ENCODE measurements at regions not wholly inside any gene's neighbourhood (a gene's known extent, or its start where the extent isn't known, plus 50 kb on each side); places are given as distances from the start of the nearest gene placed in this dataset.

DNA sequence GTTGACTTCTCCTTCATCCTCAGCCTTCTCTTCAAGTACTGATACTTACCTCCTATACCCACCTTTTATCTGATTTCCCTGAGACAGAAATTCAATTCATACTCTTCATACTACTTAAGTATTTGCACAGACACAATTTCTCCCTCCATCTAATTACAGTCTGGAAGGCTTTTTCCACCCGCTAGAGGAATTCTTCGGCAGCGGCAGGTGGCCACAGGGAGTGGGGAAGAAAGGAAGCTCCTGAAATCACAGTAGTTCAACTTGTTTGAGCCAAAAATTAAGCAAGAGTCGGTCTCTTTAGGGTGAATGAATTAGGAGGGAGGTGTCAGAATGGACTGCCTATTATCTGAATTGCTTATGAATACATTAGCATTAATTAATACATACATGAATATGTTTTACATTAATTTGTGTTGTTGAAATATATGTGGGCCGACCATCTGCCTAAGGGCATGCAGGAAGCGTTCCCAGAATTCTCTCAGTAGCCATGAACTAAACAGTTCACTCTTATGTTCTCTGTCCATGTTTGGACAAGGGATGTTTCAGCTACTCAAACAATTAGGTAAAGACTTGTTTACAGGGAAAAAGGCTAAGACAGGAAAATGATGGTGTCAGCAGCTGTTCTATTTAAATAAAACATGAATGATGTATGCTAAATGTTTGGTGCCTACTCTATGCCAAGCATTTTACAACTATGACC lies 101.4 kb upstream of the SMARCA2 start:
- Histone ChIP-seq H3K36me3 (ENCODE audit: insufficient read depth, low read length) (no peaks in the 10 kb centered on the region), H3K79me2 (ENCODE audit: insufficient read depth, low read length) (no peaks in the 10 kb centered on the region), H3K4me2 (ENCODE audit: insufficient read depth, low read length) (no peak overlapping the region), H3K9ac (ENCODE audit: low read depth, low read length) (no peak overlapping the region), H3K27me3 (ENCODE audit: insufficient read depth, low read length, poor library complexity) (no peaks in the 10 kb centered on the region), H3K27ac (ENCODE audit: low read length) (no peak overlapping the region), H3K4me3 (ENCODE audit: low read depth in 1 of 2, low read length in 2 of 2) (no peak overlapping the region), H4K20me1 (ENCODE audit: insufficient read depth, low read length) (no peaks in the 10 kb centered on the region), H2AFZ (ENCODE audit: low read depth, low read length) (no peak overlapping the region), H3K9me3 (ENCODE audit: insufficient read depth, low read length, severe bottlenecking) (no peaks in the 10 kb centered on the region), H3K4me1 (ENCODE audit: insufficient read depth, low read length) (no peaks in the 10 kb centered on the region)
- no peak for TF ChIP-seq EZH2 (IDR thresholded peaks at IDR 0.05; ENCODE audit: borderline replicate concordance, low read depth, low read length, severe bottlenecking)
- TF ChIP-seq, protein P1, sequence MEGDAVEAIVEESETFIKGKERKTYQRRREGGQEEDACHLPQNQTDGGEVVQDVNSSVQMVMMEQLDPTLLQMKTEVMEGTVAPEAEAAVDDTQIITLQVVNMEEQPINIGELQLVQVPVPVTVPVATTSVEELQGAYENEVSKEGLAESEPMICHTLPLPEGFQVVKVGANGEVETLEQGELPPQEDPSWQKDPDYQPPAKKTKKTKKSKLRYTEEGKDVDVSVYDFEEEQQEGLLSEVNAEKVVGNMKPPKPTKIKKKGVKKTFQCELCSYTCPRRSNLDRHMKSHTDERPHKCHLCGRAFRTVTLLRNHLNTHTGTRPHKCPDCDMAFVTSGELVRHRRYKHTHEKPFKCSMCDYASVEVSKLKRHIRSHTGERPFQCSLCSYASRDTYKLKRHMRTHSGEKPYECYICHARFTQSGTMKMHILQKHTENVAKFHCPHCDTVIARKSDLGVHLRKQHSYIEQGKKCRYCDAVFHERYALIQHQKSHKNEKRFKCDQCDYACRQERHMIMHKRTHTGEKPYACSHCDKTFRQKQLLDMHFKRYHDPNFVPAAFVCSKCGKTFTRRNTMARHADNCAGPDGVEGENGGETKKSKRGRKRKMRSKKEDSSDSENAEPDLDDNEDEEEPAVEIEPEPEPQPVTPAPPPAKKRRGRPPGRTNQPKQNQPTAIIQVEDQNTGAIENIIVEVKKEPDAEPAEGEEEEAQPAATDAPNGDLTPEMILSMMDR (IDR thresholded peaks at IDR 0.05; ENCODE audit: borderline replicate concordance, extremely low read depth, low read length, poor library complexity, severe bottlenecking), result no peak
- ATAC-seq (ENCODE audit: insufficient read depth, low read depth), result no peak
- DNase-seq, result no peak

DNA sequence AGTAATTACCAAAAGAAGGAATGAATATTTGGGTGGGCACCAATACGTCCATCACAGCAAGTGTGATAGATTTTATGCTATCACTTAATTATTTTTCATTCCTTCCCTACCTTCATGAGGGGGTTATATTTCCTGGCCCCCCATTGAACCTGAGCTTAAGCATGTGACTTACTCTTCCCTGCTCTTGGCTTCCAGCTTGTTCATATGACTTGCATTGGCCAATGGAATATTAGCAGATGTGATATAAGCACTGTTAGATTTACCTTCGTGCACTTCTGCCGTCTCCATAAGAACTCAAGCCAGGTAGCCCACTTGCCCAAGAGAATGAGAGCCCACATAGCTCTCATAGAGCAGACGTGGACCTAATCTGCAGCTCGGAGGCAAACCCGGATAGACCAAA lies 99.1 kb upstream of the SMARCA2 start:
- Histone ChIP-seq H3K79me2 (ENCODE audit: insufficient read depth, low read length) (no peaks in the 10 kb centered on the region), H4K20me1 (ENCODE audit: insufficient read depth, low read length) (no peaks in the 10 kb centered on the region), H3K27ac (ENCODE audit: low read length) (no peak overlapping the region), H3K4me2 (ENCODE audit: insufficient read depth, low read length) (peak overlapping the region; percentile 29; the same call in 1 of the 2 replicates), H3K27me3 (ENCODE audit: insufficient read depth, low read length, poor library complexity) (no peaks in the 10 kb centered on the region), H3K4me3 (ENCODE audit: low read depth in 1 of 2, low read length in 2 of 2) (peak overlapping the region in 1 of 2 experiments; percentile 24; a peak in 1 of 4 replicates), H2AFZ (ENCODE audit: low read depth, low read length) (0 out of 2 replicates have a peak overlapping the region, but pooled peaks have one; percentile 26), H3K4me1 (ENCODE audit: insufficient read depth, low read length) (no peaks in the 10 kb centered on the region), H3K9ac (ENCODE audit: low read depth, low read length) (no peak overlapping the region), H3K36me3 (ENCODE audit: insufficient read depth, low read length) (no peaks in the 10 kb centered on the region), H3K9me3 (ENCODE audit: insufficient read depth, low read length, severe bottlenecking) (no peaks in the 10 kb centered on the region)
- DNase-seq (no peak), ATAC-seq (ENCODE audit: insufficient read depth, low read depth) (no peak)
- no peak for TF ChIP-seq EZH2 (IDR thresholded peaks at IDR 0.05; ENCODE audit: borderline replicate concordance, low read depth, low read length, severe bottlenecking)
- TF ChIP-seq, protein P1 (IDR thresholded peaks at IDR 0.05; ENCODE audit: borderline replicate concordance, extremely low read depth, low read length, poor library complexity, severe bottlenecking), result no peak

DNA sequence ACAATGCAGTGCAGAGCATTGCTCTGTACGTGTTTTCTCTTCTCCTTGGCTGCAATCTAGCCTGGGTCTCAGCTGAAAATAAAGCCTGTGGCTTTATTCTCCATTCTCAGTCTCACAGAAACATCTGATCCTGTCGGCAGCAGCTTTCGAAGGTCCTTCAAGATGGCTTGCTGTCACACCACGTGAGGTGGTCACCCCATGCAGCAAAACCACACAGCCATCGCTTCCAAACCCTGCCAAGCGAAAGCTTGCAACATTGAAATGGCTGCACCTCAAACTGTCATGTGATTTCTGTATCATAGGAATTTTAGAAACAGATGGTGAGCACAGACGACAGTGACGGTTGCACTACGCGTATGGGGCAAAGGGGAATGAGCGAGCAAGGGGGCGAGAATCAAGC lies 98.5 kb upstream of the SMARCA2 start:
- H3K79me2 ChIP-seq (ENCODE audit: insufficient read depth, low read length), result no peaks in the 10 kb centered on the region
- no peak overlapping the region for H2AFZ ChIP-seq (ENCODE audit: low read depth, low read length)
- H4K20me1 ChIP-seq (ENCODE audit: insufficient read depth, low read length), result no peaks in the 10 kb centered on the region
- H3K9ac ChIP-seq (ENCODE audit: low read depth, low read length), result no peak overlapping the region
- ATAC-seq (ENCODE audit: insufficient read depth, low read depth) (no peak), DNase-seq (no peak)
- no peak overlapping the region for H3K4me3 ChIP-seq (ENCODE audit: low read depth in 1 of 2, low read length in 2 of 2)
- no peaks in the 10 kb centered on the region for H3K9me3 ChIP-seq (ENCODE audit: insufficient read depth, low read length, severe bottlenecking)
- H3K4me2 ChIP-seq (ENCODE audit: insufficient read depth, low read length), result no peak overlapping the region
- no peaks in the 10 kb centered on the region for H3K36me3 ChIP-seq (ENCODE audit: insufficient read depth, low read length)
- H3K27ac ChIP-seq (ENCODE audit: low read length), result no peak overlapping the region
- TF ChIP-seq, protein P1 (IDR thresholded peaks at IDR 0.05; ENCODE audit: borderline replicate concordance, extremely low read depth, low read length, poor library complexity, severe bottlenecking), result no peak
- no peak for TF ChIP-seq EZH2 (IDR thresholded peaks at IDR 0.05; ENCODE audit: borderline replicate concordance, low read depth, low read length, severe bottlenecking)
- H3K4me1 ChIP-seq (ENCODE audit: insufficient read depth, low read length), result no peaks in the 10 kb centered on the region
- no peaks in the 10 kb centered on the region for H3K27me3 ChIP-seq (ENCODE audit: insufficient read depth, low read length, poor library complexity)

All from DND-41 (cell line).